NCI-H748 (cell line): ENCODE measurements at regions not wholly inside any gene's neighbourhood (a gene's known extent, or its start where the extent isn't known, plus 50 kb on each side); places are given as distances from the start of the nearest gene placed in this dataset.
A peak's percentile ranks its signal among the peaks of the same experiment; 100 is the strongest.

Experiments
- DNase-seq: peaks from one replicate; lab custom pipeline; 2025; ENCODE audit not compliant: unreplicated experiment; lab: John Stamatoyannopoulos, UW

- no peak for DNase-seq
These were observed 51.4 kb upstream of the KANK4 start for GRCh38 chr1:62370594-62370993.

GRCh38 chr1:62371375-62371774 is 52.1 kb upstream of the KANK4 start:
- no peak for DNase-seq

DNA sequence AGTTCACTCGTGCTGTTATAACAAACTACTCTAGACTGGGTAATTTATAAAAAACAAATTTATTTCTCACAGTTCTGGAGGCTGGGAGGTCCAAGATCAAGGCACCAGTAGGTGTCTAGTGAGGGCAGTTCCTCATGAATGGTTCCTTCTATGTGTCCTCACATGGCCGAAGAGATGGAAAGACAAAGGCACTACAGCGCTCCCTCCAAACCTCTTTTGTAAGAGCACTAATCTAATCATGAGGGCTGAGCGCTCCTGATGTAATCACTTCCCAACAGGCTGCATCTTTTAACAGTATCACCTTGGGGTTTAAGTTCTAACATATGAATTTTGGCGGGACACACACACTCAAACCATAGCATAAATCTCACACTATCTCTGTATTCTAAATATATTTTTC is 54.0 kb upstream of the KANK4 start:
- DNase-seq, result no peak

- peak; percentile 55 for DNase-seq
These were observed 57.9 kb upstream of the KANK4 start for GRCh38 chr1:62377043-62377562.

GRCh38 chr1:62380181-62380580 is 56.7 kb upstream of the USP1 start:
- no peak for DNase-seq

GRCh38 chr1:62381831-62382657 is 54.8 kb upstream of the USP1 start:
- no peak for DNase-seq

DNA sequence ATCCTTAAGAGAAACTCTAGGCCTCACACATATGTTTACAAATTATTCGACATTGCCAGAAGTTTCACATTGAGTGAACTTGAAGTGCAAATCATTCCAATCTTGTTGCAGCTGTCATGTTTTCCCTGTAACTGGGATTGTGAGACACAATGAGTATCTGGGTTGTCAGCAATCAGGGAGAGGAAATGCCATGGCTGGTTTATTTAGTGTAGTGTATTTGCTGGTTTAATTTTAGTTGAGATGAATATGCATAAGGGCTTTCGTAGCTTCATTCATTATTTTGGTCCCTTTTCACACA is 54.2 kb upstream of the USP1 start:
- DNase-seq, result no peak

DNA sequence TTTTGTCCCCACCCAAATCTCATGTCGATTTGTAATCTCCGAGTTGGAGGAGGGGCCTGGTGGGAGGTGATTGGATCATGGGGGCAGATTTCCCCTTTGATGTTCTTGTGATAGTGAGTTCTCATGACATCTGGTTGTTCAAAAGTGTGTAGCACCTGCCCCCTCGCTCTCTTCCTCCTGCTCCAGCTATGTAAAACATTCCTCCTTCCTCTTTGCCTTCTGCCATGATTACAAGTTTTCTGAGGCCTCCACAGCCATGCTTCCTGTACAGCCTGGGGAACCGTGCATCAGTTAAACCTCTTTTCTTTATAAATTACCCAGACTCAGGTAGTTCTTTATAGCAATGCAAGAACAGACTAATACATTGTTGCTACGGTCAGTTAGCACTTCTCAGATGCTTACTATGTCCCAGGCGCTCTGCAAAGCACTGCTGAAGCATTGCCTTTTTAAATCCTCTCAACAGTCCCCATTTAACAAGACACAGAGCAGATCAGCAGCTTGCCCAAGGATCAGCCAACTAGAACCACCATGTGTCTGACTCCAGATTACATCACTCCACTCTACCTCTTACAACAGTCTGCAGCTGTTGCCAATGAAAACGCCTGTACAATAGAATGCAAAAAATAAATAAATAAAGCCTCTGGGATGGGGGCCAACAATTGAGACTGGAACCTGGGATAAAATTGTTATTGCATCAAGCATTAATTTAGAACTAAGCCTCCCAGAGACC is 52.4 kb upstream of the USP1 start:
- DNase-seq, result peak; percentile 80

DNA sequence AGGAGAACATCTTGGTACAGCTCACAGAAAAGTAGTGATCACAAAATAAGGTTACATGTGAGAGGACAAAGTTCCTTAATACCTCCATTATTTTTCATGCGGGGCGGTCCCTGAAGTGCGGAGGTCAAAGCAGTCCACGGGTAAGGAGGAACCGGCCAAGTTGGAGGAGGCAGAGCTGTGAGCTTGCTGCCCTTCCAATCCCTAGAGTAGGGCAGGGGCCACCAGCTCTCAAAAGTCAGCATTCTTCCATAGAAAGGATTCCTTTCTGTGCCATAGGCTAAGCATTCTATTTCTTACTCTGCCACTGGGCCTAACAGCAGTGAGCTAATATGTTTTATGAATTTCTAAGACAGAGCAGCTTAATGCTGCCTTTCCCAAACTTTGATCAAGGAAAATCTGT is 50.9 kb upstream of the USP1 start:
- DNase-seq, result no peak

GRCh38 chr1:62386351-62387121 is 50.3 kb upstream of the USP1 start:
- no peak for DNase-seq
